Activated CD8-positive, alpha-beta memory T cell treated with anti-CD3 and anti-CD28 coated beads, Interleukin-2, amount 10 ng/mL, durations not matched to agents 7 days and 5 days (primary cell): ENCODE measurements at regions not wholly inside any gene's neighbourhood (a gene's known extent, or its start where the extent isn't known, plus 50 kb on each side); places are given as distances from the start of the nearest gene placed in this dataset.
"Not testable (repeated sequence)": the region's sequence is repeated elsewhere in the genome, so short reads cannot be mapped to it uniquely, and the experiment has no call there.

Experiments
- ATAC-seq: fragments of 150-1000 bp; cut with Tn5 transposase; one replicate; pipeline ENCODE4 v1.10.0; 2021; ENCODE audit warnings: moderate library complexity
- CTCF ChIA-PET: fragments of 350-600 bp; sonication (Branson Sonifier 250); formaldehyde crosslinking; loops from one replicate; lab custom pipeline; 2021; ENCODE audit warnings: antibody characterized with exemption; lab: Charles Lee
- DNase-seq: peaks from one replicate; pipeline ENCODE4 v3.0.0-alpha.2; 2020
- H3K27ac Mint-ChIP-seq: one replicate; pipeline ENCODE4 v1.8.0; 2021; ENCODE audit warnings: mild to moderate bottlenecking, mixed read lengths
- H3K27me3 Mint-ChIP-seq: one replicate; pipeline ENCODE4 v1.8.0; 2021; ENCODE audit warnings: mixed read lengths
- H3K36me3 Mint-ChIP-seq: one replicate; pipeline ENCODE4 v1.8.0; 2021; ENCODE audit warnings: mild to moderate bottlenecking, mixed read lengths
- H3K4me1 Mint-ChIP-seq: one replicate; pipeline ENCODE4 v1.8.0; 2021; ENCODE audit warnings: mixed read lengths
- H3K4me3 Mint-ChIP-seq: one replicate; pipeline ENCODE4 v1.8.0; 2021; ENCODE audit warnings: mild to moderate bottlenecking, moderate library complexity, mixed read lengths
- H3K9me3 Mint-ChIP-seq: one replicate; pipeline ENCODE4 v1.8.0; 2022; ENCODE audit warnings: low read depth, mixed read lengths

DNA sequence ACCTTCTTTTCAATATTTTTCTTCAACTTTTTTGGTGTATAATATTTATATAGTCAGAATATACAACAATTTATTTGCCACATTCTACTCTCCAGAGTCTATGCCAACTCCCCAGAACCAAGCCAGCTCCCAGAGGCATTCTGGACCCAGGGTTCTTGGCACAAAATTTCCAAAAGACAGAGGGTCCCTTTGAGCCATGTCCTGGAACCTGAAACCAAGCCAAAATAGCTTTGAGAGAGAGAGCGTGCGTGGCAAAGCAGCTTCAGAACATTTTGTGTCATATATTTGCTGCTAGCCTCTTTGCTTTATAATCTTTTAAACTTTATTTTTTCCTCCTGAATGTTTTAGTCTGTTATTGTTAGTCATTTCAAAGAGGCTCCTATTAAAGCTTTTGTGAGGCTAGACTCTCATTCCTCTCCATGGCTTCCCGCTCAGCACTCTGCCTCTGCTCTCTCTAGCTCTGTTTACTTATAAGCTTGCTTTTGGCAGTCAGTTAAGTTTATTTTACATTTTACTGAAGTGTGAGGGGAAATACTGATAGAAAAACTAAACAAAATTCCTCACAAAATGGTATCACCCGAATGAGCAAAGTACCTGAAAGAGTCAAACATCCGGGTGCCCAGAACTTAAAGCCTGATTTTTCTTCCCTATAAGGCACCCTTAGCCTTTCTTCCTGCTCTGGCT is 605.1 kb upstream of the ID4 start:
- H3K4me1 Mint-ChIP-seq: no peaks in the 10 kb centered on the region
- no peak overlapping the region for H3K27ac Mint-ChIP-seq
- no peak for DNase-seq
- no peak overlapping the region for H3K4me3 Mint-ChIP-seq
- H3K36me3 Mint-ChIP-seq: no peaks in the 10 kb centered on the region
- peaks cover 2% of the 10 kb centered on the region for H3K9me3 Mint-ChIP-seq
- ATAC-seq: no peak
- CTCF ChIA-PET: no interaction called here
- no peaks in the 10 kb centered on the region for H3K27me3 Mint-ChIP-seq

- no peaks in the 10 kb centered on the region for H3K27me3 Mint-ChIP-seq
Observed at GRCh38 chr6:19245656-19246055, 591.5 kb upstream of the ID4 start.

GRCh38 chr6:19247181-19247580 is 590.0 kb upstream of the ID4 start:
- DNase-seq, H3K4me1 Mint-ChIP-seq, ATAC-seq, CTCF ChIA-PET, H3K36me3 Mint-ChIP-seq, H3K27me3 Mint-ChIP-seq, H3K4me3 Mint-ChIP-seq, H3K27ac Mint-ChIP-seq: not testable (repeated sequence)
- H3K9me3 Mint-ChIP-seq: peaks cover 20% of the 10 kb centered on the region

More at GRCh38 chr6:19245656-19246055, 591.5 kb upstream of the ID4 start:
- ATAC-seq (no peak), DNase-seq (no peak)
- Mint-ChIP-seq H3K4me1 (no peaks in the 10 kb centered on the region), H3K36me3 (no peaks in the 10 kb centered on the region), H3K9me3 (peaks cover 23% of the 10 kb centered on the region), H3K4me3 (no peak overlapping the region), H3K27ac (no peak overlapping the region)
- CTCF ChIA-PET: no interaction called here

GRCh38 chr6:19256123-19256522 is 581.0 kb upstream of the ID4 start:
- ATAC-seq, H3K36me3 Mint-ChIP-seq, H3K27ac Mint-ChIP-seq, H3K4me1 Mint-ChIP-seq, H3K9me3 Mint-ChIP-seq, H3K27me3 Mint-ChIP-seq, DNase-seq, H3K4me3 Mint-ChIP-seq, CTCF ChIA-PET: not testable (repeated sequence)

GRCh38 chr6:19261642-19262041 is 575.5 kb upstream of the ID4 start:
- Mint-ChIP-seq H3K36me3 (no peaks in the 10 kb centered on the region), H3K4me3 (no peak overlapping the region), H3K9me3 (no peaks in the 10 kb centered on the region), H3K4me1 (no peaks in the 10 kb centered on the region), H3K27ac (no peak overlapping the region), H3K27me3 (no peaks in the 10 kb centered on the region)
- CTCF ChIA-PET: no interaction called here
- ATAC-seq: no peak
- no peak for DNase-seq

GRCh38 chr6:19268117-19268516 is 569.1 kb upstream of the ID4 start:
- Mint-ChIP-seq H3K27ac (no peak overlapping the region), H3K36me3 (no peaks in the 10 kb centered on the region), H3K4me3 (no peak overlapping the region), H3K9me3 (peaks cover 8% of the 10 kb centered on the region), H3K4me1 (no peaks in the 10 kb centered on the region), H3K27me3 (no peaks in the 10 kb centered on the region)
- no peak for DNase-seq
- no peak for ATAC-seq
- CTCF ChIA-PET: no interaction called here

DNA sequence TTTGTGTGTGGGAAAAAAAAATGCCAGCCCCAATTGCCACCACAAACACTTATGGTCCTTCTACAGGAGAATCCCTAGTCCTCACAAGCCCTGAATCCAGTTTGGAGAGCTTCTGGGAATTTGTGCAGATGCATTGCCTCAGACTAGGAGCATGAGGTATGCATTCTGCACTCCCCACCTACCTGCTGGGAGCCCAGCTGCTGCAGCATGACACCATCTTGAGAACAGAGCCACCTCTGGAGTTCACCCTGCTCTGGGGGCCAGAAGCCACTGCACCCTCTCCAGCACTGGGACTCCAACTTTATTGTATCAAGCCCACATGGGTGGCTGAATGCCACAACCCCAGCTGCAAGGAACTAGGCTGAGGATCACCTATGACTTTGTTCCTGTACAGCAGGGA is 568.5 kb upstream of the ID4 start:
- H3K9me3 Mint-ChIP-seq: peaks cover 8% of the 10 kb centered on the region
- ATAC-seq (no peak), DNase-seq (no peak)
- H3K4me3 Mint-ChIP-seq: no peak overlapping the region
- H3K27ac Mint-ChIP-seq: no peak overlapping the region
- H3K4me1 Mint-ChIP-seq: no peaks in the 10 kb centered on the region
- no peaks in the 10 kb centered on the region for H3K36me3 Mint-ChIP-seq
- CTCF ChIA-PET: no interaction called here
- no peaks in the 10 kb centered on the region for H3K27me3 Mint-ChIP-seq

DNA sequence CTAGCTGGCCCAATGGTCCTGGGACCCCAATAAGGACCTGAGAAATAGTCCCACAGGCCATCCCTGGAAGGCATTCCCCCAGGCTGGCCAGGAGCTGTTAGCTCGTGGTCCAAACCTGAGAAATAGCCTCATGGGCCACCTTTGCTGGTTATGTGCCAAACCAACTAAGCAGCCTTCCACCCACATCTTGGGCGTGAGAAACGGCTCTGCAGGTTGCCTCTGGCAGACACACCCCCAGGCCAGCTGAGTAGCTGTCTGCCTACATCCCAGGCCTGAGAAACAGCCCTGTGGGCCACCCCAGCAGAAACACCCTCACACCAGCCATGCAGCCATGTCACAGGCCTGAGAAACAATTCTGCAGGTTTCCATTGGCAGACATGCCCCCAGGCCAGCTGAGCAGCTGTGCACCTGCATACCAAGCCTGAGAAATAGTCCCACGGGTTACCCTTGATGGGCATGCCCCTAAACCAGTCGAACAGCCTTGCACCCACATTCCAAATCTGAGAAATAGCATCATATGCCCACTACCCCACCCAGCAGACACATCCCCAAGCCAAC is 567.8 kb upstream of the ID4 start:
- no peak overlapping the region for H3K27ac Mint-ChIP-seq
- DNase-seq (no peak), ATAC-seq (no peak)
- H3K27me3 Mint-ChIP-seq: no peaks in the 10 kb centered on the region
- H3K9me3 Mint-ChIP-seq: peaks cover 8% of the 10 kb centered on the region
- no peak overlapping the region for H3K4me3 Mint-ChIP-seq
- no peaks in the 10 kb centered on the region for H3K36me3 Mint-ChIP-seq
- no peaks in the 10 kb centered on the region for H3K4me1 Mint-ChIP-seq
- CTCF ChIA-PET: no interaction called here

DNA sequence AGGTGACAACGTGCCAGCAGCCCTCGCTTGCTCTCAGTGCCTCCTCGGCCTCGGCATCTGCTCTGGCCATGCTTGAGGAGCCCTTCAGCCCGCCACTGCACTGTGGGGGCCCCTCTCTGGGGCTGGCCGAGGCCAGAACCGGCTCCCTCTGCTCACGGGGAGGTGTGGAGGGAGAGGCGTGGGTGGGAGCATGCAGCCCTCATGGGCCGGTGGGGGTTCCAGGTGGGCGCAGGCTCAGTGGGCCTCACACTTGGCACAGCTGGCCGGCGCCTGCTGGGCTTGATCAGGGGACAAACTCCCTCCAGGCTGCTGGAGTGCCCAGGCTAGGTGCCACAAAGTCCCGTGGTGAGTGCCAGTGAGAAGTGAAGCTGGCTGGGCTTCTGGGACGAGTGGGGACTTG is 566.6 kb upstream of the ID4 start:
- H3K27me3 Mint-ChIP-seq: no peaks in the 10 kb centered on the region
- no peaks in the 10 kb centered on the region for H3K4me1 Mint-ChIP-seq
- no peaks in the 10 kb centered on the region for H3K36me3 Mint-ChIP-seq
- no peak overlapping the region for H3K27ac Mint-ChIP-seq
- H3K9me3 Mint-ChIP-seq: peaks cover 8% of the 10 kb centered on the region
- H3K4me3 Mint-ChIP-seq: no peak overlapping the region
- ATAC-seq (no peak), DNase-seq (no peak)
- CTCF ChIA-PET: no interaction called here

DNA sequence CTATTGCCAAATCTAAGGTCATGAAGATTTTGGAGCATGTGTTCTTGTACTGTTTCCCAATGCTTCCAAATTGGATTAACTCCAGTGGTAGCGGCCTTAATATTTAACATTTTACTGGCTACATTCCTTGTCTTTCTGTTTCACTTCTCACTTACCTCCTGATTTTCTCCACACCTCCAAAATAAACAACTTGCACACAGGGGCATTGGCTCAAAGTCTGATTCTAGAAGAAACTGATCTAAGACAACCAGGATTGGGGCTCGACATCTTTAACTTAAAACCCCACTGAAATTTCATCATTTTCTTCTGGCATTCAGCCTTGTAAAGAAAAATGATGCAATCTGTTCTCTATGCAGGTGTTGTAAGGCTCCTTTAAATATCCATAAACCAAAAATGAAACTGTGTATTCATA is 557.9 kb upstream of the ID4 start:
- H3K27me3 Mint-ChIP-seq: no peaks in the 10 kb centered on the region
- CTCF ChIA-PET: no interaction called here
- H3K4me3 Mint-ChIP-seq: no peak overlapping the region
- H3K27ac Mint-ChIP-seq: no peak overlapping the region
- peaks cover 3% of the 10 kb centered on the region for H3K9me3 Mint-ChIP-seq
- DNase-seq: no peak
- no peaks in the 10 kb centered on the region for H3K36me3 Mint-ChIP-seq
- no peak for ATAC-seq
- H3K4me1 Mint-ChIP-seq: no peaks in the 10 kb centered on the region

GRCh38 chr6:19287928-19288327 is 549.2 kb upstream of the ID4 start:
- Mint-ChIP-seq H3K4me3 (no peak overlapping the region), H3K27ac (no peak overlapping the region), H3K4me1 (no peaks in the 10 kb centered on the region), H3K27me3 (no peaks in the 10 kb centered on the region), H3K9me3 (peaks cover 2% of the 10 kb centered on the region), H3K36me3 (no peaks in the 10 kb centered on the region)
- no peak for DNase-seq
- CTCF ChIA-PET: no interaction called here
- no peak for ATAC-seq

DNA sequence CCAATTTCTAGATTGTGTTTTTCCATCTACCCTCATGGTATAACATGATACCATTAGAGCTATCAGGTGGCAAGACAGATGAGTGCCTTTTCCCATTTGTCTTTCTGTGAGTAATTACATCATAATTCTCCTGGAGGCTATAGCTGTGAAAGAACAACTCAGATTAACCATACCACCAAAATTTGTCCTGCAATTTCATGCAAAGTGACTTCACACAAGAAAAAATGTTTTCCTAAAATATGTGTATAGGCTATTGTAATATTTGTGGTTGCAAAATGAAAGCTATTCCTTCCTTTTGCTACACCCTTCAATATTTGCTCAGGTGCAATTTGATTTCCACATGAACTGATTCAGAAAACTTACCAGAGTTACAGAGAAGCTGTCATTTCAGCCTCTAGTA is 547.7 kb upstream of the ID4 start:
- Mint-ChIP-seq H3K4me1 (no peaks in the 10 kb centered on the region), H3K27me3 (no peaks in the 10 kb centered on the region), H3K27ac (no peak overlapping the region), H3K9me3 (peaks cover 2% of the 10 kb centered on the region), H3K36me3 (no peaks in the 10 kb centered on the region), H3K4me3 (no peak overlapping the region)
- ATAC-seq: no peak
- CTCF ChIA-PET: no interaction called here
- DNase-seq: no peak

GRCh38 chr6:19297880-19298279 is 539.3 kb upstream of the ID4 start:
- no peaks in the 10 kb centered on the region for H3K27me3 Mint-ChIP-seq
- peaks cover 4% of the 10 kb centered on the region for H3K9me3 Mint-ChIP-seq
- no peaks in the 10 kb centered on the region for H3K4me1 Mint-ChIP-seq
- CTCF ChIA-PET: no interaction called here
- no peak for DNase-seq
- no peak overlapping the region for H3K4me3 Mint-ChIP-seq
- no peaks in the 10 kb centered on the region for H3K36me3 Mint-ChIP-seq
- H3K27ac Mint-ChIP-seq: no peak overlapping the region
- ATAC-seq: no peak

- no peak for DNase-seq
- CTCF ChIA-PET: no interaction called here
- H3K9me3 Mint-ChIP-seq: peaks cover 4% of the 10 kb centered on the region
- no peaks in the 10 kb centered on the region for H3K4me1 Mint-ChIP-seq
- no peaks in the 10 kb centered on the region for H3K36me3 Mint-ChIP-seq
- ATAC-seq: no peak
- H3K4me3 Mint-ChIP-seq: no peak overlapping the region
- no peaks in the 10 kb centered on the region for H3K27me3 Mint-ChIP-seq
- H3K27ac Mint-ChIP-seq: no peak overlapping the region
Observed at GRCh38 chr6:19298421-19298820, 538.7 kb upstream of the ID4 start.
